PC-3 (cell line): ENCODE measurements at regions not wholly inside any gene's neighbourhood (a gene's known extent, or its start where the extent isn't known, plus 50 kb on each side); places are given as distances from the start of the nearest gene placed in this dataset.

Experiments
- ATAC-seq: fragments of 200-7000 bp; cut with Tn5 transposase; 2 replicates; pipeline ENCODE4 v1.9.1; 2020; ENCODE audit warnings: mild to moderate bottlenecking, moderate library complexity
- BruUV-seq: library from RNA; stranded (reverse); fragments of 400-500 nt; replicated peaks from 2 replicates; lab custom pipeline; 2021; lab: Mats Ljungman, UMichigan
- CTCF ChIA-PET: fragments of 300-600 bp; sonication (Branson Sonifier 250); formaldehyde crosslinking; loops from one replicate; lab custom pipeline; 2022; ENCODE audit warnings: antibody characterized with exemption; lab: Charles Lee
- POLR2A ChIA-PET: fragments of 300-600 bp; sonication (Branson Sonifier 250); formaldehyde crosslinking; loops from one replicate; lab custom pipeline; 2022; ENCODE audit warnings: antibody characterized with exemption; ENCODE audit not compliant: unreplicated experiment; lab: Charles Lee
- DNase-seq: peaks from one replicate; pipeline ENCODE4 v3.0.0-alpha.2; 2015
- H2AFZ ChIP-seq: fragments of 300-600 bp; sonication (generic); 2 replicates; pipeline ENCODE4 v1.6.0; 2016; ENCODE audit warnings: antibody characterized with exemption, low read length
- H3F3A ChIP-seq: fragments of 300-600 bp; sonication (generic); one replicate; pipeline ENCODE4 v1.6.0; 2017; ENCODE audit warnings: antibody characterized with exemption, low read length, control low read depth, mild to moderate bottlenecking; ENCODE audit not compliant: unreplicated experiment
- H3K27ac ChIP-seq: fragments of 300-600 bp; sonication (generic); 2 replicates; pipeline ENCODE4 v1.5.1; 2016; ENCODE audit warnings: mild to moderate bottlenecking, low read length
- H3K27me3 ChIP-seq: fragments of 300-600 bp; sonication (generic); 2 replicates; pipeline ENCODE4 v1.6.1; 2016; ENCODE audit warnings: low read length, mixed read lengths
- H3K36me3 ChIP-seq: fragments of 300-600 bp; sonication (generic); 2 replicates; pipeline ENCODE4 v1.6.1; 2016; ENCODE audit warnings: low read depth, mixed run types, low read length, mixed read lengths
- H3K4me1 ChIP-seq: fragments of 300-600 bp; sonication (generic); 2 replicates; pipeline ENCODE4 v1.5.1; 2016; ENCODE audit warnings: low read length; ENCODE audit not compliant: insufficient read depth
- H3K4me2 ChIP-seq: fragments of 300-600 bp; sonication (generic); 2 replicates; pipeline ENCODE4 v1.6.0; 2016; ENCODE audit warnings: low read length
- H3K4me3 ChIP-seq: fragments of 300-600 bp; sonication (generic); 2 replicates; pipeline ENCODE4 v1.5.1; 2016; ENCODE audit warnings: mild to moderate bottlenecking, low read length, mixed read lengths
- H3K79me2 ChIP-seq: fragments of 300-600 bp; sonication (generic); 2 replicates; pipeline ENCODE4 v1.6.1; 2017; ENCODE audit warnings: low read length, mixed read lengths
- H3K9ac ChIP-seq: fragments of 300-600 bp; sonication (generic); 2 replicates; pipeline ENCODE4 v1.6.0; 2016; ENCODE audit warnings: mild to moderate bottlenecking, low read length
- H3K9me2 ChIP-seq: fragments of 300-600 bp; sonication (generic); replicated peaks from 2 replicates; pipeline ENCODE4 v1.6.1; 2016; ENCODE audit warnings: mixed run types, low read length, mixed read lengths
- H3K9me3 ChIP-seq: fragments of 300-600 bp; sonication (generic); 2 replicates; pipeline ENCODE4 v1.6.1; 2016; ENCODE audit warnings: low read length, mixed read lengths
- H4K20me1 ChIP-seq: fragments of 300-600 bp; sonication (generic); 2 replicates; pipeline ENCODE4 v1.6.1; 2016; ENCODE audit warnings: low read length, mixed read lengths
- EZH2 ChIP-seq: fragments of 300-600 bp; sonication (generic); IDR thresholded peaks from one replicate; pipeline ENCODE4 v1.6.1; 2017; ENCODE audit warnings: antibody characterized with exemption, mild to moderate bottlenecking, low read length; ENCODE audit not compliant: unreplicated experiment
- EZH2phosphoT487 ChIP-seq: fragments of 300-600 bp; sonication (generic); IDR thresholded peaks from 2 replicates; pipeline ENCODE4 v1.6.1; 2018; ENCODE audit warnings: mild to moderate bottlenecking, antibody characterized with exemption, low read length, borderline replicate concordance
- intact Hi-C: fragments of 100-400 bp; cut with micrococcal nuclease; formaldehyde crosslinking; loops from 2 replicates; pipeline ENCODE4 v1.9.0; 2023
- TF ChIP-seq, protein P1 (sequence below): fragments of 300-600 bp; sonication (generic); conservative IDR thresholded peaks from 2 replicates; pipeline ENCODE4 v1.5.1; 2017; ENCODE audit warnings: antibody characterized with exemption, low read depth, mild to moderate bottlenecking, low read length

DNA sequence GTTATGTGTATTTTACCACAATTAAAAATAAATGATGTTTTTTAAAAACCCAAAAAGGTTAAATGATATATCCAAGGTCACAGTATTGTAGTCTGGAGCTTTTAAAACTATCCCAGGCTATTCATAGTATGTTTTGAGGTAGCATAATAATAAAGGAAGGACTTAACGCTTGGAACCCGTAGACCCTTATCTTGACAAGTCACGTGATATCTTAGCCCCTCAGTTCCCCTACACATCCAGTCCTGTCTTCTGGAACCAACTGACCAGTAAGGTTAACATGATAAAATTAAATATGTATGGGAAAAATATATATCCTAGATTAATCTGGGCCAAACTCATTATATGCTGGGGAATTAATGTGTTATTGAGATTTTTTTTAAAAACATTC lies 142.2 kb downstream of the RXFP2 start:
- H2AFZ ChIP-seq = no peak overlapping the region
- ATAC-seq = no peak
- no peak overlapping the region for H3K9ac ChIP-seq
- H3K27me3 ChIP-seq = peaks cover 20% of the 10 kb centered on the region; the same call in 1 of the 2 replicates
- no peak overlapping the region for H3K27ac ChIP-seq
- H3K79me2 ChIP-seq = no peaks in the 10 kb centered on the region
- TF ChIP-seq, protein P1, sequence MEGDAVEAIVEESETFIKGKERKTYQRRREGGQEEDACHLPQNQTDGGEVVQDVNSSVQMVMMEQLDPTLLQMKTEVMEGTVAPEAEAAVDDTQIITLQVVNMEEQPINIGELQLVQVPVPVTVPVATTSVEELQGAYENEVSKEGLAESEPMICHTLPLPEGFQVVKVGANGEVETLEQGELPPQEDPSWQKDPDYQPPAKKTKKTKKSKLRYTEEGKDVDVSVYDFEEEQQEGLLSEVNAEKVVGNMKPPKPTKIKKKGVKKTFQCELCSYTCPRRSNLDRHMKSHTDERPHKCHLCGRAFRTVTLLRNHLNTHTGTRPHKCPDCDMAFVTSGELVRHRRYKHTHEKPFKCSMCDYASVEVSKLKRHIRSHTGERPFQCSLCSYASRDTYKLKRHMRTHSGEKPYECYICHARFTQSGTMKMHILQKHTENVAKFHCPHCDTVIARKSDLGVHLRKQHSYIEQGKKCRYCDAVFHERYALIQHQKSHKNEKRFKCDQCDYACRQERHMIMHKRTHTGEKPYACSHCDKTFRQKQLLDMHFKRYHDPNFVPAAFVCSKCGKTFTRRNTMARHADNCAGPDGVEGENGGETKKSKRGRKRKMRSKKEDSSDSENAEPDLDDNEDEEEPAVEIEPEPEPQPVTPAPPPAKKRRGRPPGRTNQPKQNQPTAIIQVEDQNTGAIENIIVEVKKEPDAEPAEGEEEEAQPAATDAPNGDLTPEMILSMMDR = no peak
- TF ChIP-seq EZH2 (no peak), EZH2phosphoT487 (no peak)
- CTCF ChIA-PET = no interaction called here
- no peaks in the 10 kb centered on the region for H3K36me3 ChIP-seq
- no peak for DNase-seq
- H3K4me3 ChIP-seq = no peak overlapping the region
- POLR2A ChIA-PET = no interaction called here
- H3F3A ChIP-seq = no peaks in the 10 kb centered on the region
- H3K9me3 ChIP-seq = no peaks in the 10 kb centered on the region
- no peaks in the 10 kb centered on the region for H3K9me2 ChIP-seq
- intact Hi-C loops = no loop called here
- H4K20me1 ChIP-seq = no peaks in the 10 kb centered on the region
- no peak overlapping the region for H3K4me2 ChIP-seq
- no peaks in the 10 kb centered on the region for H3K4me1 ChIP-seq
- BruUV-seq = no TSS peak

- BruUV-seq = no TSS peak
- Histone ChIP-seq H3K4me3 (no peak overlapping the region), H3K27ac (no peak overlapping the region), H3F3A (no peaks in the 10 kb centered on the region), H2AFZ (no peak overlapping the region), H3K27me3 (peaks cover 14% of the 10 kb centered on the region; the same call in 1 of the 2 replicates), H3K9me2 (no peaks in the 10 kb centered on the region), H3K36me3 (no peaks in the 10 kb centered on the region), H3K4me2 (no peak overlapping the region), H4K20me1 (no peaks in the 10 kb centered on the region), H3K79me2 (no peaks in the 10 kb centered on the region), H3K9me3 (no peaks in the 10 kb centered on the region), H3K9ac (no peak overlapping the region), H3K4me1 (no peaks in the 10 kb centered on the region)
- no peak for TF ChIP-seq EZH2phosphoT487
- TF ChIP-seq, protein P1 = no peak
- no peak for TF ChIP-seq EZH2
- ATAC-seq = no peak
- ChIA-PET CTCF (no interaction called here), POLR2A (interaction anchor here (0.7 kb wide), 1 partner anchor 243 kb away, joined by 4 read pairs; no protein-coding TSS in a partner anchor)
- no peak for DNase-seq
- intact Hi-C loops = no loop called here
These were observed 143.5 kb downstream of the RXFP2 start for GRCh38 chr13:31882794-31883193.

- POLR2A ChIA-PET = no interaction called here
- H3K27ac ChIP-seq = no peak overlapping the region
- H3K9me2 ChIP-seq = no peaks in the 10 kb centered on the region
- 0 out of 2 replicates have a peak, but pooled peaks cover 16% of the 10 kb centered on the region for H3K27me3 ChIP-seq
- no TSS peak for BruUV-seq
- no peaks in the 10 kb centered on the region for H3K4me1 ChIP-seq
- H2AFZ ChIP-seq = no peak overlapping the region
- CTCF ChIA-PET = no interaction called here
- H3K79me2 ChIP-seq = no peaks in the 10 kb centered on the region
- ATAC-seq = no peak
- no peaks in the 10 kb centered on the region for H3K9me3 ChIP-seq
- TF ChIP-seq EZH2phosphoT487 (no peak), EZH2 (no peak)
- TF ChIP-seq, protein P1 = no peak
- intact Hi-C loops = no loop called here
- no peaks in the 10 kb centered on the region for H3F3A ChIP-seq
- H3K4me3 ChIP-seq = no peak overlapping the region
- H4K20me1 ChIP-seq = no peaks in the 10 kb centered on the region
- H3K9ac ChIP-seq = no peak overlapping the region
- DNase-seq = no peak
- H3K36me3 ChIP-seq = no peaks in the 10 kb centered on the region
- no peak overlapping the region for H3K4me2 ChIP-seq
These were observed 145.2 kb downstream of the RXFP2 start for GRCh38 chr13:31884556-31884955.
